ENCODE measurements at regions not wholly inside any gene's neighbourhood (a gene's known extent, or its start where the extent isn't known, plus 50 kb on each side); places are given as distances from the start of the nearest gene placed in this dataset.

GRCh38 chr16:51849715-51850114, 697.2 kb downstream of the TOX3 start:
- Histone ChIP-seq H3K36me3 (no peaks in the 10 kb centered on the region), H3K27ac (no peak overlapping the region), H3K4me1 (no peaks in the 10 kb centered on the region), H3K4me3 (no peak overlapping the region), H3K27me3 (no peaks in the 10 kb centered on the region), H3K9me3 (no peaks in the 10 kb centered on the region)
- intact Hi-C loops (cut with DNase I; ENCODE audit: low total_unique reads), result no loop called here
- DNase-seq, result no peak
- no peak for TF ChIP-seq CTCF (IDR thresholded peaks at IDR 0.05)
- no peak for TF ChIP-seq POLR2A (IDR thresholded peaks at IDR 0.05)

GRCh38 chr16:51845586-51846305, 694.7 kb upstream of the SALL1 start:
- DNase-seq, result no peak
- no peak for TF ChIP-seq POLR2A (IDR thresholded peaks at IDR 0.05)
- intact Hi-C loops (cut with DNase I; ENCODE audit: low total_unique reads), result no loop called here

GRCh38 chr16:51839727-51840462, 688.8 kb upstream of the SALL1 start:
- H3K27me3 ChIP-seq, result no peaks in the 10 kb centered on the region
- TF ChIP-seq POLR2A (IDR thresholded peaks at IDR 0.05) (no peak), CTCF (IDR thresholded peaks at IDR 0.05) (no peak)
- no peak for DNase-seq
- H3K9me3 ChIP-seq, result no peaks in the 10 kb centered on the region
- H3K4me3 ChIP-seq, result no peak overlapping the region
- H3K27ac ChIP-seq, result no peak overlapping the region
- intact Hi-C loops (cut with DNase I; ENCODE audit: low total_unique reads), result no loop called here
- no peaks in the 10 kb centered on the region for H3K4me1 ChIP-seq
- H3K36me3 ChIP-seq, result no peaks in the 10 kb centered on the region

More at GRCh38 chr16:51845586-51846305, 694.7 kb upstream of the SALL1 start:
- Histone ChIP-seq H3K4me1 (no peaks in the 10 kb centered on the region), H3K4me3 (no peak overlapping the region), H3K27me3 (no peaks in the 10 kb centered on the region), H3K36me3 (no peaks in the 10 kb centered on the region), H3K27ac (no peak overlapping the region), H3K9me3 (no peaks in the 10 kb centered on the region)

- Histone ChIP-seq H3K9me3 (no peaks in the 10 kb centered on the region), H3K27me3 (no peaks in the 10 kb centered on the region), H3K27ac (peak overlapping the region in 1 of 2 donors; percentile 60), H3K36me3 (no peaks in the 10 kb centered on the region), H3K4me3 (no peak overlapping the region), H3K4me1 (no peaks in the 10 kb centered on the region)
- DNase-seq, result no peak
- intact Hi-C loops (cut with DNase I; ENCODE audit: low total_unique reads), result no loop called here
- TF ChIP-seq CTCF (IDR thresholded peaks at IDR 0.05), result no peak
- TF ChIP-seq POLR2A (IDR thresholded peaks at IDR 0.05), result no peak
Observed at GRCh38 chr16:51834794-51835193, 683.7 kb upstream of the SALL1 start.

- no peaks in the 10 kb centered on the region for H3K9me3 ChIP-seq
- TF ChIP-seq POLR2A (IDR thresholded peaks at IDR 0.05) (no peak), CTCF (IDR thresholded peaks at IDR 0.05) (no peak)
- H3K36me3 ChIP-seq, result no peaks in the 10 kb centered on the region
- intact Hi-C loops (cut with DNase I; ENCODE audit: low total_unique reads), result no loop called here
- H3K4me3 ChIP-seq, result peak overlapping the region; percentile 3 to 22
- no peaks in the 10 kb centered on the region for H3K4me1 ChIP-seq
- no peak for DNase-seq
- H3K27me3 ChIP-seq, result no peaks in the 10 kb centered on the region
- peak overlapping the region; percentile 53 to 60 for H3K27ac ChIP-seq
Observed at GRCh38 chr16:51834133-51834532, 683.1 kb upstream of the SALL1 start.

Measured in uterus (tissue), 3 donors.